ENCODE measurements at regions not wholly inside any gene's neighbourhood (a gene's known extent, or its start where the extent isn't known, plus 50 kb on each side); places are given as distances from the start of the nearest gene placed in this dataset.

- TF ChIP-seq CTCF (IDR thresholded peaks at IDR 0.05; ENCODE audit: insufficient read depth, low read length, poor library complexity, severe bottlenecking): no peak
- Histone ChIP-seq H3K4me3 (replicated peaks; ENCODE audit: low read depth, low read length) (no peak overlapping the region), H3K27me3 (replicated peaks; ENCODE audit: control insufficient read depth, insufficient read depth, low read length) (no peaks in the 10 kb centered on the region), H3K36me3 (ENCODE audit: control insufficient read depth, insufficient read depth, low read length) (no peaks in the 10 kb centered on the region)
- DNase-seq (ENCODE audit: extremely low read depth, insufficient read length): no peak
Observed at GRCh38 chr4:102441978-102442911, 58.9 kb upstream of the NFKB1 start.

GRCh38 chr4:102444752-102445151, 56.4 kb upstream of the NFKB1 start:
- no peak for DNase-seq (ENCODE audit: extremely low read depth, insufficient read length)
- Histone ChIP-seq H3K36me3 (ENCODE audit: control insufficient read depth, insufficient read depth, low read length) (no peaks in the 10 kb centered on the region), H3K27me3 (replicated peaks; ENCODE audit: control insufficient read depth, insufficient read depth, low read length) (no peaks in the 10 kb centered on the region), H3K4me3 (replicated peaks; ENCODE audit: low read depth, low read length) (no peak overlapping the region)
- TF ChIP-seq CTCF (IDR thresholded peaks at IDR 0.05; ENCODE audit: insufficient read depth, low read length, poor library complexity, severe bottlenecking): no peak

GRCh38 chr4:102445213-102445612, 55.9 kb upstream of the NFKB1 start:
- Histone ChIP-seq H3K4me3 (replicated peaks; ENCODE audit: low read depth, low read length) (no peak overlapping the region), H3K36me3 (ENCODE audit: control insufficient read depth, insufficient read depth, low read length) (no peaks in the 10 kb centered on the region), H3K27me3 (replicated peaks; ENCODE audit: control insufficient read depth, insufficient read depth, low read length) (no peaks in the 10 kb centered on the region)
- DNase-seq (ENCODE audit: extremely low read depth, insufficient read length): no peak
- TF ChIP-seq CTCF (IDR thresholded peaks at IDR 0.05; ENCODE audit: insufficient read depth, low read length, poor library complexity, severe bottlenecking): no peak

- DNase-seq (ENCODE audit: extremely low read depth, insufficient read length): no peak
- TF ChIP-seq CTCF (IDR thresholded peaks at IDR 0.05; ENCODE audit: insufficient read depth, low read length, poor library complexity, severe bottlenecking): no peak
- no peaks in the 10 kb centered on the region for H3K36me3 ChIP-seq (ENCODE audit: control insufficient read depth, insufficient read depth, low read length)
- no peak overlapping the region for H3K4me3 ChIP-seq (replicated peaks; ENCODE audit: low read depth, low read length)
- no peaks in the 10 kb centered on the region for H3K27me3 ChIP-seq (replicated peaks; ENCODE audit: control insufficient read depth, insufficient read depth, low read length)
Observed at GRCh38 chr4:102447413-102447812, 53.7 kb upstream of the NFKB1 start.

- peak; percentile 9 for DNase-seq (ENCODE audit: extremely low read depth, insufficient read length)
- no peaks in the 10 kb centered on the region for H3K36me3 ChIP-seq (ENCODE audit: control insufficient read depth, insufficient read depth, low read length)
- H3K27me3 ChIP-seq (replicated peaks; ENCODE audit: control insufficient read depth, insufficient read depth, low read length): no peaks in the 10 kb centered on the region
- H3K4me3 ChIP-seq (replicated peaks; ENCODE audit: low read depth, low read length): no peak overlapping the region
- TF ChIP-seq CTCF (IDR thresholded peaks at IDR 0.05; ENCODE audit: insufficient read depth, low read length, poor library complexity, severe bottlenecking): peak; percentile 65
Observed at GRCh38 chr4:102449751-102450352, 51.3 kb upstream of the NFKB1 start.
